CD4-positive, alpha-beta T cell treated with Interleukin-2 at 100 ng/mL for 4 hours (primary cell): ENCODE measurements at regions not wholly inside any gene's neighbourhood (a gene's known extent, or its start where the extent isn't known, plus 50 kb on each side); places are given as distances from the start of the nearest gene placed in this dataset.
A peak's percentile ranks its signal among the peaks of the same experiment; 100 is the strongest.
"Not testable (repeated sequence)": the region's sequence is repeated elsewhere in the genome, so short reads cannot be mapped to it uniquely, and the experiment has no call there.

Source experiments
- DNase-seq: peaks from one replicate; pipeline ENCODE4 v3.0.0-alpha.2; 2020; ENCODE audit warnings: low spot score

DNA sequence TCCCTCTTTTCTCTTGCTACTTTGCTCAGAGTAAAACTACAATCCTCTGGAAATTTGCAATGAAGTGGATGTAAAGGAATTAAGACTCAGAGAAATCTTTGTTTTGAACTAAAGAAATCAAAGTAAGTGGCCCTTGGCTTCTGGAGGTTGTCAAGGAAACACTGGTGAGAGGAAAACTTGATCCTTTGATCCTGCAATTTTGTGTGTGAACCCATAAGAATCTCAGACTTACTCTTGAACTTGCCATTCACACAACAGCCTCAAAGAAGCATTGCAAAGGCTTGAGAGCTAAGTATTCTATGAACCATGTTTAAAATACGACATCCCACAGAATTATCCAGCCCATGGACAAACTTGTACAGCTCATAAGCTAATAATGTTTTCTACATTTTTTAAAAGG is 827.5 kb downstream of the TAF11L14 start:
- DNase-seq = no peak

DNA sequence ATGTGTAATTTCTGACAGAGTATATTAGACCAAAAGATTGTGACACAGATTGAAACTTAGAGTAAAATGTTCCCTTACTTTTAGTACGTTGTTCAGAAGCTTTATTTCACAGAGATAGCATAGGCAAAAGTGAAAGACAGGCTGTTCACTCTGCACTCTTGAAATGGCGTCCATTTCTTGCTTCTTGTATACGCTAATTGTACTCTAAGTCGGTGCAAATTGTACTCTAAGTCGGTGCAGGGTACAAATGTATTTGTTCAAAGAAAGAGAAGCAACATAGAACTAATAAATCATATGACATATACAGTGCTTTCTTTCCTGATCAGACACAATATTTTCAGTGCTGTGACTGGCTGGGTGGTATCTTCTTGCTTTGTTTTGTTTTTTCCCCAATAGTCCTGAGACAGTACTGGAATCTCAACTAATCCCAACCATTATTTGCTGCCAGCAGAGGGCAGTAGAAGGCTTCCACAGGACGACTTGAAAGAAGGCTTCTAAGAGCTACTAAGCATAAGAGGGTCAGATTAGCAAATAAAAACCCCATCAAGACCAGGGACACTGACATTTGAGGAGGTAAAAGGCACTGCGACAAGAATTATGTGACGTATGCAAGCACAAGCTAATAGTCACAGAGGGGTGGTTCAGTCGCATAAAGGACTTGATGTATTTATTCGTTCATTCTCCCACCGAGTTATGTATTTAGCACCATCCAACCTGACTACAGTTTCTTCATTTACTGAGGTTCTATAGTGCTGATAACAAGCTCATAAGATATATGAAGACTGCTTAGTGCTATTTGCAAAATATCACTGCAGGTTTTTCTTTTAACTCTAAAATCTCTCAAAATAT is 831.8 kb downstream of the TAF11L14 start:
- peak; percentile 37 for DNase-seq

DNA sequence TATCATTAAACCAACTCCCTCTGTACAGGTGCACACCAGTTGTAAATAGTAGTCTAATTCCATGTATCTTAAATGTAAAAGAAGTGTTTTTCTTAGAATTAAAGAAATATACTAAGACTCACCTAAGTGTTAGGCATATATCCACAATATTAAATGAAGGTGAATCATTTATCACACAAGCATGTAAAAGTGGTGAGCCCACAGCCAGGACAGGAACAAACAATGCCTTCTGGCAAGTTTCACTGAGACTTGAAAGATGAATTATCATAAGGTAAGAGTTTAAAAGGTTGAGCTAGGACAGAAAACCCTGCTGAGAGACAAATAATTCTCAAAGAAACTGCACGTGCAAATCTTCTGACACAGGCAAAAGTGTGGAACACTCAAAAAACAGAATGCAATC is 832.5 kb downstream of the TAF11L14 start:
- DNase-seq = no peak

DNA sequence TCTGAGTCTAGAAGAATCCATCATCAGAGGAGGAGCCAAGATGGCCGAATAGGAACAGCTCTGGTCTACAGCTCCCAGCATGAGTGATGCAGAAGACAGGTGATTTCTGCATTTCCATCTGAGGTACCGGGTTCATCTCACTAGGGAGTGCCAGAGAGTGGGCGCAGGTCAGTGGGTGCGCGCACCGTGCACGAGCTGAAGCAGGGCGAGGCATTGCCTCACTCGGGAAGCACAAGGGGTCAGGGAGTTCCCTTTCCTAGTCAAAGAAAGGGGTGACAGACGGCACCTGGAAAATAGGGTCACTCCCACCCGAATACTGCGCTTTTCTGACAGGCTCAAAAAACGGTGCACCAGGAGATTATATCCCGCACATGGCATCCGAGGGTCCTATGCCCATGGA is 837.5 kb downstream of the TAF11L14 start:
- not testable (repeated sequence) for DNase-seq

DNA sequence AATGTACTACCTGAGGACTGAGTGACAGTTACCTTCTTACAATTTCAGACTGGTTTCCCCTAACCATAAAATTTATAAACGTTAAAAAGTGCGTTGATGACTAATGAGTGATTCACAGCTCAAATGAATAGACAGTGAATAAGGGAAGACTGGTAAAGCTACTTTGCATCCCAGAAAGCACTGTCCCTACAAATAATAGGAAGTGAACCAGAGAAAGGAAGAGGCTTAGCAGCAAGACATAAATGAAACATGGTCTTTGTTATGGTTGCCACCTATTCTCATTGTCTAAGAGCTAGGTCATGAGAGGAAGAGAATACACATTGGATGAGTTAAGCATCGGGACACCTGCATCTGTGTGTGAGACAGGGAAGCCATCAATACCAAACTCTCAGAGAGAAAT is 849.2 kb downstream of the TAF11L14 start:
- no peak for DNase-seq

DNA sequence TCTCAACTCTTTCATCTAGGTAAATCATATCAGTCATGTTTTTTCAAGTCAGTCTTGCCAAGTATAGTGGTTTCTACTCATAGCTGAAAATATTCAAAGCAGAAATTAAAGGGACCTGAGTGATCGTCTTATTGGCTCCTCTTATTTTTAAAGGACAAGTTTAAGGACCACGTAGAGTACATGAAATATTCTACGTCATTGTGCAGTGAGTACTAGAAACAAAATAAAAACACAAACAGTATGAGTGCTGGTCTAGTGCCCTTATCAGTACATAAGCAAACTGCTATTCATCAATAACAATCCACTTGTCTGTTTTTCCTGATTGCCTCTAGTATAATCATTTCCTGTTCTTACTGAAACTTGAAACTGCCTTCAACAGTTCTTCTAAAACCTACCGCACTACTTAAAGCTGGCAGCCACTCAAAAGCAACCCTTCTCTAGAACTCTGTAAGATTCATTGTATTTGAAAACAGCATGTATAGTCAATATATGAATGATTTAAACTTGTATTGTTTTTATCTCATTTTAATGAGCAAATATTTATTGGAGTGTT is 853.7 kb downstream of the TAF11L14 start:
- DNase-seq = no peak

DNA sequence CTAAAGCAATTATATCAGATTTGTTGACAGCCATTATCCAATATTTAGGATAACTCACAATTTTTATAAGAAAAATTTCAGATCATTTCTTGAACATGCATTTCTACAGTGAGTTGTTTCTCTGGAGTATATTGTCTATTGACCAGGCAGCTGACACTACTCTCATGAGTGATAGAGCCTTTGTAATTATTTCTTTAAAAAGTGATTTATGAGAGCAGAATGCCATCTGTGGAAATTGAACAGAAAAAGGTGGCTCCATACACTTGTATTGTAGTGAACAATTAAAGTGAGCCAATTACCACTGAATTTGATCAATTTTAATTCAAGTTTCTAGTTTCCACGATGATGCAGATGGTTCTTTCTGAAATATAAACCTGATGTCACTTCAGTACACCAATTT is 855.4 kb downstream of the TAF11L14 start:
- DNase-seq = no peak

DNA sequence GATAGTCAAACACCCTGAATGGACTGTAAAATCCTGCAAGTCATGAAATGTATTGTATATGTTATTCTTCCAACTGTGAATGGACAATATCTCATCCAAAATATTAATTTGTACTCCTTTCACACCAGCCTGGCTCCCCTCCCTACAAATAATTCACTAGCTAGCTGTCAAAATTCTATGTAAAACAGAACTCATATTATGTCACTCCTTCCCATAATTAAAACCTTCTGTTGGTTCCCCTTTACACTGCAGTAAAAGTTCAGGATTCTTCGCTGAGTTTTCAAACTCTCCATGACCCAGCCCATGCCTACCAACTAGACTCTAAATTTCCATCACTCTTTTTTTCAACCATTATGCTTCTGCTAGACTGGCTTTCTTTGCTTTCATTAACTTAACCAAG is 857.1 kb downstream of the TAF11L14 start:
- no peak for DNase-seq

DNA sequence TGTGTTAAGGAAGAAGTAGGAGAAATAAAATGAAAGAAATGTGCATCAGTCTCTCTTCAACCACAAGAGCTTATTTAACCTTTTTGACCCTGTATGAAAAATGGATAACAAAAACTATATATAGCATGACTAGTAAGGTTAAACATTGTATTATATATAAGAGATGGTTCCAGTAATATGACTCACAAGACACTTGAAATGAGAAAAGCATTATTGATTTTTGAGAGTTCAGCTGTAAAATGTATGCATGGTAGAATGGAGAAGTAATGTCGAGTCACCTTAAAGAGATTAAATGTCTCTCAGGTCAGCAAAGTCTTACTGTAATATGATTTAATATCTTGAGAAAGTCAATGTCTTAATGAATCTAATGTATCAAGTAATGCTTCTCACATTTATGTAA is 860.9 kb downstream of the TAF11L14 start:
- no peak for DNase-seq

DNA sequence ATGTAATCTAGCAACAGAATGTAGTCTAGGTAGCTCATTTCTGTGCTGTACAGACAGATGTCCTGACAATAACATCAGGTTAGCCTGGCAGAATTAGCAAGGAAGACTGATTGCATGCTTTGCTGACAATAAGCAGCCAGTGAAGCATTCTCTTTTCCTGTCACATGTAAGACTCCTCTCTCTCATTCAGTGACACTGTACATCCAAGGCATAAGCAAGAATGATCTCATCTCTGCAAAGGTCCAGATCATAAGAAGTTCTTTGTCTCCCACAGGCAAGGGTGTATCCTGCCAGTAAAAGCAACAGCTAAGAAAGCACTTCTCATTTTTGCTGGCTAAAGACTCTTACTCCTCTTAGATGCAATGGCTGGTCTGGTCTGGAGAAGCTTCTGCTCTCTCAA is 861.8 kb downstream of the TAF11L14 start:
- no peak for DNase-seq

DNA sequence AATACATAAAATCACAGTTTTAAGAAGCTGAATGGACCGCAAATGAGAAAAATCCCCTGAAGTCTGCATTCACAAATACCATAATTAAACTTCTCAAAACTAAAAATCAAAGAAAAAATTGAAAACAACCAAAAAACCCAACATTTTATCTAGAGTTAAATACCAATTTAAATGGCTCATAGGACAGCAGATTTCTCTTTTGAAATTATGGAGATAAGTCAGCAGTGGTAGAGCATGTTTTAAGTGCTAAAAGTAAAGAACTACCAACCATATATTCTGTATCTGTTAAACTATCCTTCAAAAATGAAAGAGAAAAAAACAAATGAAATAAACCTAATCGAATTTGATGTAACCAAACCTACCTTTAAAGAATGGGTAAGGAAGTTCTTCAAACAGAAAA is 862.8 kb downstream of the TAF11L14 start:
- no peak for DNase-seq

DNA sequence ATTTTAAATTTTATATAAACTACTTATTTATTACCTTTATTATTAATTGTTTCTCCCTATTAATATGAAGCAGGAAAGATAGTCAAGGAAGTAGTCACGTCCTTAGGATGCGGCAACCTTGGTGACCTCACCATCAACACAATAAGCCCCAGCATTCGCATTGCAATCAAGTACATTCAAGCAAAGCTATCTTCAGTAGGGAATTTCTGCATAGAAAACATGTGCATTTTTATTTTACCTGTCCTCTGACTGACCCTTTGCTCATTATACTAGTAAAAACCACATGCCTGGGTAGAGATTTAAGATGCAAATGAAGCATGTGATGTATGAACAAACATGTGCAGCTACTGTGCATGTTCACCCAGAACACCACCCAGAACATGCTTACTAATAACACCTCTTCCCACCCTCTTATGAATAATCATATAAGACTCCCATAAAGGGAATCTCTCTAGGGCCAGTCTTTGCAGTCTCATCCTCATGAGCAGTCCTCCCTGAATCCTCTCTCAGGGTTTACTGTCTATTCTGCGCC is 869.6 kb downstream of the TAF11L14 start:
- no peak for DNase-seq

DNA sequence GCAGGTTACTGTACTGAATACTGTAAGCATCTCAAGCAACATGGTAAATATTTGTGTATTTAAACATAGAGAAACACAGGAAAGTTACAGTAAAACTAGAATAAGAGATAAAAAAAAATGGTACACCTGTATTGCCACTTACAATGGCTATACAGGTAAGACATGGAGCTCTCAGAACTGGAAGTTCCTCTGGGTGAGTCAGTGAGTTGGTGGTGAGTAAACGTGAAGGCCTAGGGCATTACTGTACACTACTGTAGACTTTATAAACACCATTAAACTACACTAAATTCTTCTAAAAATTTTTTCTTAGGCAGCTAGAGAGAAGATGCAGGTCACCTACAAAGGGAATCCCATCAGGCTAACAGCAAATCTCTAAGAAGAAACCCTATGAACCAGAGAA is 872.9 kb downstream of the TAF11L14 start:
- no peak for DNase-seq

DNA sequence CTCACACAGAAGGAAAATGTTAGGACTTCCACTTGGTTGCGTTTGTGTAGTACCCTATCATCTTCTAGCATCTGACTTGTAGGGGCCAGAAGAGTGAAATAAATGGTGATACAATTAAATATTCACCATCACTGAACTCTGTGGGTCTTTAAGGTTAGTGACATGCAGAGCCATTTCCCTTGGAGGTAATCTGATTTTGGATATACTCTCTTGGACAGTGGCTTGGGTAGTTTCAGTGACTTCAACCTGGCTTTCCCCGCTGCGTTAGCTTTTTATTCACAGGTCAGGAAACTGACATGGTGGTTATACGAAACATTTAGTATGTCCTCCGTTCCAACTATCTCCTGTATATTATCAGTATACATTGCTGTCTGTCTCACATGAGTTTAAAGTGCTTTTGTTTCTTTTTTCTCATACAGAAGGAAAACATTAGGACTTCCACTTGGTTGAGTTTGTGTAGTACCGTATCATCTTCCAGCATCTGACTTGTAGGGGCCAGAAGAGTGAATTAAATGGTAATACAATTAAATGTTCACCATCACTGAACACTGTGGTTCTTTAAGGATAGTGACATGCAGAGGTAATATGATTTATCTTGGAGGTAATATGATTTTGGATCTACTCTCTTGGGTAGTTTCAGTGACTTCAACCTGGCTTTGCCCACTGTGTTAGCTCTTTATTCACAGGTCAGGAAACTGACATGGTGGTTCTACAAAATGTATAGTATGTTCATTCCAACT is 883.6 kb downstream of the TAF11L14 start:
- DNase-seq = no peak

DNA sequence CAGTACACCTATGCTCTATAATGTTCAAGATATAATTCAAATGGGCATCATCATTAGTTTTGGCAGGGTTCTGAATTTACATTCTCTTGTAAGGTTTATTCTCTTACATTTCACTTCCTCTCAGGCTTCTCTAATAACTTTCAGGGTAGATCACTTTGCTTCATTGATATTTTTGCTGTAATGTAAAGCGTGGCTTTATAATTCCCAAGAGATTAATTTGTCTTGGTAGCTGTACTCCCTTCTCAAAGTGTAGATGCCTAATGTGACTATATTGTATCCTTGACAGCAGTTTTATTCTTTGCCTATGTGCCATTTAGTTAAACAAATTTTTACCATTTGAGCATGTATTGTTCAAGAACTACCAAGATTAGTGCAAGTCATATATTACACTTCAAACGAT is 889.1 kb downstream of the TAF11L14 start:
- DNase-seq = no peak

DNA sequence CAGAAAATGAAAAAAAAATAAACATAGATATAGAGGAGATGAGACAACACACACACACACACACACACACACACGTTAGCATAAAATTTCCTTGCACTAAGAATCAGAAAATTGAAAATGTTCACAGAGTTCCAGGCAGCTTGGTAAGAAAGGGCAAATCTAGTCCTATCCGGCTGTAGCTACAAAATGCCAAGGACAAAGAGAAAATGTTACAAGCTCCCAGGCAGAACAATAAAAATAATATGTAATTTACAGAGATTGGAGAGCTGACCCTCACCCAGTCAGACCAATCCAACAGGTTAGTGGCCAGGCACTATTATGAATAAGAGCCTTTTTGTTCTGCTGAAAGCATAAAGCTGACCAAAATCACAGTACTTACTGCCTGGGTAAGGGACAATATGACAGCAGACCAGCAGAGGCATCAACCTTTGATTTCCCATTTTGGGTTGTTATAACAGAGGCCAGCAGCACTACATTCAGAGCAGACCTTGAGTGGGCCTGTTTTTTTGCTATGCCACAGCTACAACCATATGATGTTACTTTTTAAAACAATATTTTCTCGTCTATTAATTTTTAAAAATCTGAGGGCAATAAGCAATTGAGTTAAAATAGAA is 892.6 kb downstream of the TAF11L14 start:
- DNase-seq = no peak

DNA sequence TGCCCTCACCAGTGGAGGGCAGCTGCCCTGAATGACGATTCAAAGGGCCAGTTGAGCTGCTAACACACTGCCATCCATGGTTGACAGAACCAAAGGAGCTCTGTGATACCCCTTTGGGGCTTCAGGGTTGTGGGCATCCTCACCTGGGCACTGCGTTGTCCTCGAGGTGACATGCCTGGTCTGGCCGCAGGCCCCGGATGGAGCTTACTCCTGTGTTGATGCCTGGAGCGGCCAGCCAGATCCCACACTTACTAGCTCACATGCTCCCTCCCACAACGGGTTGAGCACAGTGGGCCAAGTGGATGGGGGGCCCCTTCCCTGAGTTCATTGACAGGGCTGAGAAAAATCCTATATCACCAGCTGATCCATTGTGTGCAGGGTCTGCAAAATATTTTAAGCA is 898.9 kb downstream of the TAF11L14 start:
- no peak for DNase-seq

DNA sequence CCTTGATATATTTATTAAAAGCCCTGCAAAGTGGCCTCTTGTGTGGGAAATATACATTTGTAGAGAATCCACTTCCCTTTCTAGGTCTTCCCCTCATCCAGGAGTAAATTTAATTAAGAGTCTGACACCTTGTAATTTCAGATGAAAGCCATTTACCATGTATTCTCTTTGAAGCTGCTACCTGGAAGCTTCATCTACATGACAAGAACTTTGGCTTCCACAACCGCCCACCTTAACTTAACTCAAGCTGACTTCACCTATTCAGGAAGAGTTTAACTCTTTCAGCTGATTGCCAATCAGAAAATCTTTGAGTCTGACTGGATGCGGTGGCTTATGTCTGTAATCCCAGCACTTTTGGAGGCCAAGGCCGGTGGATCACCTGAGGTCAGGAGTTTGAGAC is 899.9 kb downstream of the TAF11L14 start:
- DNase-seq = no peak

DNA sequence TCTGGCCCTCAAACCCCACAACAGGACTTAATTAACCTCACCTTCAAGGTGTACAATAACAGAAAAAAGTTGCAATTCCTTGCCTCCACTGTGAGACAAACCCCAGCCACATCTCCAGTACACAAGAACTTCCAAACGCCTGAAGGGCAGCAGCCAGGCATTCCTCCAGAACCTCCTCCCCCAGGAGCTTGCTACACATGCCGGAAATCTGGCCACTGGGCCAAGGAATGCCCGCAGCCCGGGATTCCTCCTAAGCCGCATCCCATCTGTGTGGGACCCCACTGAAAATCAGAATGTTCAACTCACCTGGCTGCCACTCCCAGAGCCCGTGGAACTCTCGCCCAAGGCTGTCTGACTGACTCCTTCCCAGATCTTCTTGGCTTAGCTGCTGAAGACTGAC is 901.5 kb downstream of the TAF11L14 start:
- not testable (repeated sequence) for DNase-seq

DNA sequence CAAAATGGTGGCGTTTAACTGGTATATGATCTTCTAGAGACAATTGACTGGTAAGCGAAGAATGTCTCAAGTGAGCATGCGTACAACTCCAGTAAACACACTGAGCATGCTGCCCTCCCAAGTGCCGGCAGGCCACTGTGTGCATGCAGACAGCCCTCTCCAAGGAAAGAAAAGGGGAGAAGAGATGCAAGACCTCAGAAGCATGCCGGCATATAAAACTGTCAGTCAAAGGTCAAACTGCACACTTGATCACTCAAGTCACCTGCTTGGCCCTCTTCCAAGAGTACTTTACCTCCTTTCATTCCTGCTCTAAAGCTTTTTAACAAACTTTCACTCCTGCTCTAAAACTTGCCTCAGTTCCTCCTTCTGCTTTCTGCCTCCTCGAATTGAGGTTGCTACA is 910.2 kb downstream of the TAF11L14 start:
- no peak for DNase-seq

DNA sequence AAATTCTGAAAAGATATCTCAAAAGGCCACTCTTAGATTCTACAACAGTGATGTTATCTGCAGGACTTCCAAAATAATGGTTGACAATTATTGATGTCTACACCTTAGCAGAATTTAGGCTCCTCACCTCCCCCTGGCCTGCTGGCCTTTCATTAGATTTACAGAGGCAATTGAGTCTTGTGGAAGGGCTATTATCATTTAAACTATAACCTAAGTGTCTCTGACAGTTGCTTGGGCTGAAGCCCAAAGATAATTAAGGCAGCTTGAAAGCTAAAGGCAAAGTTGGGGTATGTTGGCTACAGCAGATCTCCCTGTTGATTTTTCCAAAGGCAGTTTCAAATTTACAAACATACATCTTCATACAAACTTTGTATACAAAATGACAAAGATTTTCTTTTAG is 912.3 kb downstream of the TAF11L14 start:
- no peak for DNase-seq

DNA sequence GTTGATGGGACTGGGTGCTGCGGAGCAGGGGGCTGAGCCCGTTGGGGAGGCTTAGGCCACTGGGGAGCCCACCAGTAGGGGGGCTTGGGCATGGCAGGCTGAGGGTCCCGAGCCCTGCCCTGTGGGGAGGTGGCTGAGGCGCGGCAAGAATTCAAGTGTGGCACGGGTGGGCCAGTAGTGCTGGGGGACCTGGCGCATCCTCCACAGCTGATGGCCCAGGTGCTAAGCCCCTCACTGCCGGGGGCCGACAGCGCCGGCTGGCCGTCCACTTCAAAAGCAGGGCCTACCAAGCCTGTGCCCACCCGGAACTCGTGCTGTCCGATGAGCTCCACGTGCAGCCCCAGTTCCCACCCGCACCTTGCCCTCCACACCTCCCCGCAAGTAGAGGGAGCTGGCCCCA is 917.5 kb downstream of the TAF11L14 start:
- DNase-seq = no peak

DNA sequence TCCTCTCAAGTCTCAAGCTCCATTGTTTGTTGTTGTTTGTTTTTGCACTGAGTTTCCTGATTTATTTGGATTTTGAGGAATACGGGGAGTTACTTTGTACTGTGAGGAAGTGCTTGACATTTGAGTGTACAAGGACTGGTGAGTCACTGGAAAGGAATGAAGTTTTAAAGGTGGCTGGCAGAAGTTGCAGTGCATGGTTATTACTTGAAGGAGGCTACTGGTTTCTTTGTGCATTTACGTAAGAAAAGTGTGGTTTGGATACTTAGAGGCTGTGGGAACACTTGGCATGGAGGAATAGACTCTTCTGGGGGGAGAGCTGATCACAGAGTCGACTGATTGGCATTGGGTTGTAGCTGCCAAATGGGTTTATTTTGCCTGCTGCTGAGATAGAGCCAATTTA is 919.0 kb downstream of the TAF11L14 start:
- DNase-seq = no peak
